ENCODE measurements at regions not wholly inside any gene's neighbourhood (a gene's known extent, or its start where the extent isn't known, plus 50 kb on each side); places are given as distances from the start of the nearest gene placed in this dataset.

- no peak overlapping the region for H3K4me3 ChIP-seq (ENCODE audit: low read depth, low read length)
- no peak for TF ChIP-seq CTCF (IDR thresholded peaks at IDR 0.05; ENCODE audit: low read depth, low read length)
- no peaks in the 10 kb centered on the region for H3K9me3 ChIP-seq (ENCODE audit: severe bottlenecking)
- no peak overlapping the region for H3K27ac ChIP-seq
- no peaks in the 10 kb centered on the region for H3K36me3 ChIP-seq
- peaks cover 50% of the 10 kb centered on the region for H3K27me3 ChIP-seq (ENCODE audit: insufficient read depth, low read depth, severe bottlenecking)
- no peak for DNase-seq
These were observed 172.8 kb downstream of the DAD1 start for GRCh38 chr14:22416193-22416592.

GRCh38 chr14:22415605-22415959 lies 173.4 kb downstream of the DAD1 start:
- no peak for TF ChIP-seq CTCF (IDR thresholded peaks at IDR 0.05; ENCODE audit: low read depth, low read length)
- Histone ChIP-seq H3K36me3 (no peaks in the 10 kb centered on the region), H3K4me3 (ENCODE audit: low read depth, low read length) (no peak overlapping the region), H3K27me3 (ENCODE audit: insufficient read depth, low read depth, severe bottlenecking) (peaks cover 53% of the 10 kb centered on the region), H3K27ac (no peak overlapping the region), H3K9me3 (ENCODE audit: severe bottlenecking) (no peaks in the 10 kb centered on the region)
- no peak for DNase-seq

- Histone ChIP-seq H3K27ac (no peak overlapping the region), H3K36me3 (no peaks in the 10 kb centered on the region), H3K9me3 (ENCODE audit: severe bottlenecking) (no peaks in the 10 kb centered on the region), H3K4me3 (ENCODE audit: low read depth, low read length) (no peak overlapping the region), H3K27me3 (ENCODE audit: insufficient read depth, low read depth, severe bottlenecking) (peaks cover 53% of the 10 kb centered on the region)
- TF ChIP-seq CTCF (IDR thresholded peaks at IDR 0.05; ENCODE audit: low read depth, low read length), result no peak
- no peak for DNase-seq
These were observed 174.0 kb downstream of the DAD1 start for GRCh38 chr14:22414876-22415604.

GRCh38 chr14:22412926-22413411 lies 176.1 kb downstream of the DAD1 start:
- peaks cover 64% of the 10 kb centered on the region for H3K27me3 ChIP-seq (ENCODE audit: insufficient read depth, low read depth, severe bottlenecking)
- no peaks in the 10 kb centered on the region for H3K9me3 ChIP-seq (ENCODE audit: severe bottlenecking)
- no peak for DNase-seq
- no peaks in the 10 kb centered on the region for H3K36me3 ChIP-seq
- H3K4me3 ChIP-seq (ENCODE audit: low read depth, low read length), result no peak overlapping the region
- no peak overlapping the region for H3K27ac ChIP-seq
- no peak for TF ChIP-seq CTCF (IDR thresholded peaks at IDR 0.05; ENCODE audit: low read depth, low read length)

GRCh38 chr14:22411398-22412055 lies 177.5 kb downstream of the DAD1 start:
- peaks cover 65% of the 10 kb centered on the region for H3K27me3 ChIP-seq (ENCODE audit: insufficient read depth, low read depth, severe bottlenecking)
- TF ChIP-seq CTCF (IDR thresholded peaks at IDR 0.05; ENCODE audit: low read depth, low read length), result no peak

More at GRCh38 chr14:22411398-22412055, 177.5 kb downstream of the DAD1 start:
- Histone ChIP-seq H3K4me3 (ENCODE audit: low read depth, low read length) (no peak overlapping the region), H3K27ac (no peak overlapping the region), H3K36me3 (no peaks in the 10 kb centered on the region), H3K9me3 (ENCODE audit: severe bottlenecking) (no peaks in the 10 kb centered on the region)
- DNase-seq, result no peak
